Astrocyte (in vitro differentiated cells and primary cell): ENCODE measurements at regions not wholly inside any gene's neighbourhood (a gene's known extent, or its start where the extent isn't known, plus 50 kb on each side); places are given as distances from the start of the nearest gene placed in this dataset.
"Not testable (repeated sequence)": the region's sequence is repeated elsewhere in the genome, so short reads cannot be mapped to it uniquely, and the experiment has no call there.

ENCODE experiments used
- DNase-seq: peaks from one replicate; pipeline ENCODE4 v3.0.0-alpha.2; 2010; ENCODE audit warnings: low read depth
- FAIRE-seq: peaks from 2 replicates; lab custom pipeline; 2011; peaks lifted over from hg19 to GRCh38; lab: Jason Lieb, UNC
- H2AFZ ChIP-seq: 2 replicates; pipeline ENCODE4 v1.6.0; 2012; ENCODE audit warnings: low read depth, low read length, inconsistent platforms
- H3K27ac ChIP-seq: 2 replicates; pipeline ENCODE4 v1.5.1; 2011; ENCODE audit warnings: low read depth, low read length, inconsistent platforms
- H3K27me3 ChIP-seq: 2 replicates; pipeline ENCODE4 v1.6.0; 2011; ENCODE audit warnings: low read length, inconsistent platforms; ENCODE audit not compliant: insufficient read depth
- H3K36me3 ChIP-seq: 2 replicates; pipeline ENCODE4 v1.5.1; 2011; ENCODE audit warnings: low read length, inconsistent platforms; ENCODE audit not compliant: insufficient read depth
- H3K4me1 ChIP-seq: 2 replicates; pipeline ENCODE4 v1.5.1; 2011; ENCODE audit warnings: low read length, inconsistent platforms; ENCODE audit not compliant: insufficient read depth
- H3K4me2 ChIP-seq: 2 replicates; pipeline ENCODE4 v1.6.0; 2012; ENCODE audit warnings: low read length, inconsistent platforms
- H3K4me3 ChIP-seq: 2 replicates; pipeline ENCODE4 v1.5.1; 2011; ENCODE audit warnings: low read depth, mild to moderate bottlenecking, low read length, inconsistent platforms; ENCODE audit not compliant: insufficient read depth
- H3K79me2 ChIP-seq: 2 replicates; pipeline ENCODE4 v1.6.0; 2012; ENCODE audit warnings: mild to moderate bottlenecking, low read length, inconsistent platforms; ENCODE audit not compliant: insufficient read depth
- H3K9ac ChIP-seq: 2 replicates; pipeline ENCODE4 v1.6.0; 2012; ENCODE audit warnings: mild to moderate bottlenecking, low read length, inconsistent platforms
- H3K9me3 ChIP-seq: 2 replicates; pipeline ENCODE4 v1.5.1; 2012; ENCODE audit warnings: low read depth, mild to moderate bottlenecking, low read length, inconsistent platforms; ENCODE audit not compliant: insufficient read depth
- H4K20me1 ChIP-seq: 2 replicates; pipeline ENCODE4 v1.6.0; 2012; ENCODE audit warnings: low read length, inconsistent platforms; ENCODE audit not compliant: insufficient read depth
- H3K27ac Mint-ChIP-seq: one replicate; pipeline ENCODE4 v1.8.0; 2021; ENCODE audit warnings: mild to moderate bottlenecking, mixed read lengths; ENCODE audit not compliant: unreplicated experiment
- H3K27me3 Mint-ChIP-seq: one replicate; pipeline ENCODE4 v1.8.0; 2021; ENCODE audit warnings: low read depth, mixed read lengths; ENCODE audit not compliant: unreplicated experiment
- H3K36me3 Mint-ChIP-seq: one replicate; pipeline ENCODE4 v1.8.0; 2021; ENCODE audit warnings: low read depth, mixed read lengths; ENCODE audit not compliant: unreplicated experiment
- H3K4me1 Mint-ChIP-seq: one replicate; pipeline ENCODE4 v1.8.0; 2021; ENCODE audit warnings: low read depth, mixed read lengths; ENCODE audit not compliant: unreplicated experiment
- H3K4me3 Mint-ChIP-seq: one replicate; pipeline ENCODE4 v1.8.0; 2021; ENCODE audit warnings: mild to moderate bottlenecking, moderate library complexity, mixed read lengths; ENCODE audit not compliant: unreplicated experiment
- H3K9me3 Mint-ChIP-seq: one replicate; pipeline ENCODE4 v1.8.0; 2021; ENCODE audit warnings: mild to moderate bottlenecking, mixed read lengths; ENCODE audit not compliant: unreplicated experiment

DNA sequence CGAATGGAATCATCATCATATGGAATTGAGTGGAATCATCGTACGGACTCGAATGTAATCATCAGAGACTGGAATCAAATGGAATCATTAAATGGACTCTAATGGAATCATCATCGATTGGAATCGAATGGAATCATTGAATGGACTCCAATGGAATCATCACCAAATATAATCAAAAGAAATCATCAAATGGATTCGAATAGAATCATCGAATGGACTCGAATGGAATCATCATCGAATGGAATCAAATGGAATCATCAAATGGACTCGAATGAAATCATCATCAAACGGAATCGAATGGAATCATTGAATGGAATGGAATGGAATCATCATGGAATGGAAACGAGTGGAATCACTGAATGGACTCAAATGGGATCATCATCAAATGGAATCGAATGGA is 233.5 kb downstream of the SHCBP1 start:
- not testable (repeated sequence) for H3K4me2 ChIP-seq, H3K27me3 ChIP-seq, FAIRE-seq, H3K36me3 ChIP-seq, H3K79me2 ChIP-seq, H3K4me3 ChIP-seq, H3K36me3 Mint-ChIP-seq, H4K20me1 ChIP-seq, H3K27ac Mint-ChIP-seq, DNase-seq, H3K27me3 Mint-ChIP-seq, H2AFZ ChIP-seq, H3K9ac ChIP-seq, H3K4me3 Mint-ChIP-seq, H3K4me1 Mint-ChIP-seq, H3K27ac ChIP-seq, H3K4me1 ChIP-seq
- H3K9me3 Mint-ChIP-seq, result peaks cover 20% of the 10 kb centered on the region
- peaks cover 17% of the 10 kb centered on the region for H3K9me3 ChIP-seq

DNA sequence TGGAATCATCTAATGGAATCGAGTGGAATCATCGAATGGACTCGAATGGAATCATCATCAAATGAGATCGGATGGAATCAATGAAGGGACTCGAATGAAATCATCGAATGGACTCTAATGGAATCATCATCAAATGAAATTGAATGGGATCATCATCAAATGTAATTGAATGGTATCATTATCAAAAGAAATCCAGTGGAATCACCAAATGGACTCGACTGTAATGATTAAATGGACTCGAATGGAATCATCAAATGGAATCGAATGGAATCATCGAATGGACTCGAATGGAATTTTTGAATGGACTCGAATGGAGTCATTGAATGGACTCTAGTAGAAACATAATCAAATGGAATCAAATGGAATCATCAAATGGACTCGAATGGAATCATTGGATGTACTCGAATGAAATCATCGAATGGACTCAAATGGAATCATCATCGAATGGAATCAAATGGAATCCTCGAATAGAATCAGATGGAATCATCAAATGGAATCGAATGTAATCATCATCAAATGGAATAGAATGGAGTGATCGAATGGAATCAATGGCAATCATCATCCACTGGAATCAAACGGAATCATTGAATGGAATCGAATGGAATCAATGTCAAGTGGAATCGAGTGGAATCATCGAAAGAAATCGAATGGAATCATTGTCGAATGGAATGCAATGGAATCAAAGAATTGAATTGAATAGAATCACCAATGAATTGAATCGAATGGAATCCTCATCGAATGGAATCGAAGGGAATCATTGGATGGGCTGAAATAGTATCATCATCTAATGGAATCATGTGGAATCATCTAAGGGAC is 234.2 kb downstream of the SHCBP1 start:
- H3K9ac ChIP-seq, H4K20me1 ChIP-seq, H3K27ac Mint-ChIP-seq, H3K4me2 ChIP-seq, H3K4me3 ChIP-seq, H3K4me1 ChIP-seq, FAIRE-seq, H3K27ac ChIP-seq, H3K36me3 ChIP-seq, H2AFZ ChIP-seq, H3K27me3 Mint-ChIP-seq, H3K36me3 Mint-ChIP-seq, H3K79me2 ChIP-seq, H3K4me3 Mint-ChIP-seq, H3K27me3 ChIP-seq, H3K4me1 Mint-ChIP-seq: not testable (repeated sequence)
- H3K9me3 Mint-ChIP-seq, result peaks cover 21% of the 10 kb centered on the region
- H3K9me3 ChIP-seq, result peaks cover 17% of the 10 kb centered on the region
- DNase-seq, result peak; percentile 5

DNA sequence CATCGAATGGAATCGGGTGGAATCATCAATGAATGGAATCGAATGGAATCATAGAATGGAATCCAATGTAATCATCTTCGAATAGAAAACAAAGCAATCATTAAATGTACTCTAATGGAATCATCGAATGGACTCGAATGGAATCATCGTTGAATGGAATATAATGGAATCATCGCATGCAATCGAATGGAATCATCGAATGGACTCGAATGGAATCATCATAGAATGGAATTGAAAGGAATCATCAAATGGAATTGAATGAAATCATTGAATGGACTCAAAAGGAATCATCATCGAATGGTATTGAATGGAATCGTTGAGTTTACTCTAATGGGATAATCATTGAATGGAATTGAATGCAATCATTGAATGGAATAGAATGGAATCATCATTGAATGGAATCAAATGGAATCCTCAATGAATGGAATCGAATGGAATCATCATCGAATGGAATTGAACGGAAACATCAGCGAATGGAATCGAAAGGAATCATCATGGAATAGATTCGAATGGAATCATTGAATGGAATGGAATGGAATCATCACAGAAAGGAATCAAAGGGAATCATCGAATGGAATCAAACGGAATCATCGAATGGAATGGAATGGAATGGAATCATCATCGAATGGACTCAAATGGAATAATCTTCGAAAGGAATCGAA is 234.9 kb downstream of the SHCBP1 start:
- H3K4me1 Mint-ChIP-seq, H3K4me1 ChIP-seq, H3K4me3 ChIP-seq, H2AFZ ChIP-seq, H3K36me3 ChIP-seq, H3K27ac ChIP-seq, H3K27ac Mint-ChIP-seq, FAIRE-seq, H3K4me3 Mint-ChIP-seq, H3K27me3 ChIP-seq, H3K4me2 ChIP-seq, H4K20me1 ChIP-seq, DNase-seq, H3K9ac ChIP-seq, H3K79me2 ChIP-seq, H3K27me3 Mint-ChIP-seq, H3K36me3 Mint-ChIP-seq: not testable (repeated sequence)
- peaks cover 24% of the 10 kb centered on the region for H3K9me3 Mint-ChIP-seq
- H3K9me3 ChIP-seq, result peaks cover 19% of the 10 kb centered on the region

DNA sequence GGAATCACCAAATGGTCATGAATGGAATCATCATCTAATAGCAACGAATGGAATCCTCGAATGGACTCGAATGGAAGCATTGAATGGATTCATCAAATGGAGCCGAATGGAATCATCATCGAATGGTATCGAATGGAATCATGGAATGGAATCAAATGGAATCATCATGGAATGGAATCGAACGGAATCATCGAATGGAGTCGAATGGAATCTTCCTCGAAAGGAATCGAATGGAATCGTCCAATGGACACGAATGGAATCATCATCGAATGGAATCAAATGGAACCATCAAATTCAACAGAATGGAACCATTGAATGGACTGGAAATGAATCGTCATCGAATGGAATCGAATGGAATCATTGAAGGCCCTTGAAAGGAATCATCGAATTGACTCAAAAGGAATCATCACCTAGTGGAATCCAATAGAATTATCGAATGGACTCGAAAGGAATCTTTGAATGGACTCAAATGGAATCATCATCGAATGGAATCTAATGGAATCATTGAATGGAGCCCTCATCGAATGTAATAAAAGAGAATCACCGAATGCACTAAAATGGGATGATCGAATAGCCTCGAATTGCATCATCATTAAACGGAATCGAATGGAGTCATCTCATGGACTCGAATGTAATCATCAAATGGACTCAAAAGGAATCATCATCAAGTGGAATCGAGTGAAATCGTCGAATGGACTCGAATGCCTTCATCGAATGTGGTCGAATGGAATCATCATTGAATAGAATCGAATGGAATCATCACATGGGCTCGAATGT is 236.7 kb downstream of the SHCBP1 start:
- not testable (repeated sequence) for FAIRE-seq, H3K27me3 ChIP-seq, H3K27ac ChIP-seq, H3K4me3 Mint-ChIP-seq, H3K27me3 Mint-ChIP-seq, H3K9ac ChIP-seq, H3K4me3 ChIP-seq, H3K4me1 ChIP-seq, H3K79me2 ChIP-seq, H2AFZ ChIP-seq, H3K36me3 Mint-ChIP-seq, H3K27ac Mint-ChIP-seq, H3K4me1 Mint-ChIP-seq, H3K4me2 ChIP-seq, H3K36me3 ChIP-seq, H4K20me1 ChIP-seq
- peaks cover 18% of the 10 kb centered on the region for H3K9me3 ChIP-seq
- H3K9me3 Mint-ChIP-seq, result peaks cover 22% of the 10 kb centered on the region
- DNase-seq, result peak; percentile 39

DNA sequence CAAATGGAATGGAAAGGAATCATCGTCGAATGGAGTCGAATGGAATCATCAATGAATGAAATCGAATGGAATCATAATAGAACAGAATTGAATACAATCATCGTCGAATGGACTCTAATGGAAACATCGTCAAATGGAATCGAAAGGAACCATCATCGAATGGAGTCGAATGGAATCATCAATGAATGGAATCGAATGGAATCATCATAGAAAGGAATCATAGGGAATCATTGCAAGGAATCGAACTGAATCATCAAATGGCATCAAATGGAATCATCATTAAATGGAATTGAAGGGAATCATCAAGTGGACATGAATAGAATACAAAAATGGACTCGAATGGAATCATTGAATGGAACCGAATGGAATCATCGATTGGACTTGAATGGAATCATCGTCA is 237.6 kb downstream of the SHCBP1 start:
- not testable (repeated sequence) for H3K27ac ChIP-seq, H3K4me2 ChIP-seq, H4K20me1 ChIP-seq, H3K4me3 ChIP-seq, H3K36me3 Mint-ChIP-seq, H3K79me2 ChIP-seq, H3K4me1 ChIP-seq, H2AFZ ChIP-seq, FAIRE-seq, H3K27me3 ChIP-seq, H3K4me1 Mint-ChIP-seq, H3K27me3 Mint-ChIP-seq, H3K9ac ChIP-seq, H3K27ac Mint-ChIP-seq, H3K36me3 ChIP-seq, H3K4me3 Mint-ChIP-seq
- H3K9me3 ChIP-seq, result peaks cover 15% of the 10 kb centered on the region
- peaks cover 22% of the 10 kb centered on the region for H3K9me3 Mint-ChIP-seq
- DNase-seq, result peak; percentile 26
